ENCODE measurements at regions not wholly inside any gene's neighbourhood (a gene's known extent, or its start where the extent isn't known, plus 50 kb on each side); places are given as distances from the start of the nearest gene placed in this dataset.

DNA sequence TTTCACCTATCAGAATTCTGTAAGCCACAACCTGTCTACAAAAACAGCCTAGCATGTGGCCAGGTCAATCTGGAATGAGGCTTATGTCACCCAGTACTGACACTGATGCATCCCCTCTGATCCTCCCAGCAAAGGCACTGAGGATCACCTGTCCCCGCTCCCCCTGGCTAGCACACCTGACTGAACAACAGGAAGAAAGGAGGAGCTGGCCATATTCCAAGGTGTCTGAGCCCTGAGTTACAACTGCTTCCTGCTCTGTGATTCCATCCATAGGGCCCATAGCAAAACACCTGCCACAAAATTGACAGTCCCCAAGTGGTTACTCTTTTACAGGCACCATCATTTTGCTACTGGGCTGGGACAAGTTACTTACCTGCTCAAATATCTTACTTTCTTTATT lies 555.5 kb upstream of the CFAP20DC start:
- intact Hi-C loops (cut with micrococcal nuclease) = no loop called here
- no peak for DNase-seq
- no peak for ATAC-seq

DNA sequence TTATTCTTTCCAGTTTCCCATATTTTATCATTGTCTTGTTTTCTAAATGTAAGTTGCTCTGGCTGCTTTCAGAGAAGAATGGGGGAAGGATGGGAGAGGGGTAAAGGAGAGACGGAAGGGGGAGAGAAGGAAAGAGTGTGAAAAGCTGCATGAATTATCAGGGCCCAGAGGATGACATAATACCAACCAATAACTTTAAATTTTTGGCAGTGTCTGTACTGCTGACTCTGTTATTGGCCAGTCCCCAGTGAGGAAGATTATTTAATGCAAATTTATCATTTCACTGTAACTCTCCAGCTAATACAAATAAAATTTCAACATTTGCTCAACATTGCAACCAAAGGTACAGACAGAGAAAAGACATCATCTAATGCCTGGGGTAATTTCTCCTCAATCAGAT lies 551.7 kb upstream of the CFAP20DC start:
- DNase-seq = no peak
- intact Hi-C loops (cut with micrococcal nuclease) = no loop called here
- ATAC-seq = no peak

DNA sequence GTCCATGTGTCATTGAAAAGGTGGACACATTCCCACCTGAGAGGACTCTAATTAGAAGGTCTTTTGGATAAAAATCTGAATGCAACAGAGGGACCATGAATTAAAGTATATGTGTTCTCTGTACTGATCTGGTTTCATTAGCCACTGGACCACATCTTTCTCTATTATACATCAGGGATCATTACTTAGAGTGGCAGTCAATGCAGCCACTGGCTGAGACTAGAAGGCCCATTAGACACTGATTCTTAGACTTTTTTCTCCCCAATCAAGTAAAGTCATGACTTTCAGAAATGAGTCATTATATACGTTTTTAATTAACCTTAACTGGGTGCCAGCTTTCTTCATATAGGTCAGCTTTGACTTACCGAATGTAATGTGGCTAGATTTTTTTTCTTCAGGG lies 550.8 kb upstream of the CFAP20DC start:
- intact Hi-C loops (cut with micrococcal nuclease) = no loop called here
- ATAC-seq = no peak
- DNase-seq = no peak

DNA sequence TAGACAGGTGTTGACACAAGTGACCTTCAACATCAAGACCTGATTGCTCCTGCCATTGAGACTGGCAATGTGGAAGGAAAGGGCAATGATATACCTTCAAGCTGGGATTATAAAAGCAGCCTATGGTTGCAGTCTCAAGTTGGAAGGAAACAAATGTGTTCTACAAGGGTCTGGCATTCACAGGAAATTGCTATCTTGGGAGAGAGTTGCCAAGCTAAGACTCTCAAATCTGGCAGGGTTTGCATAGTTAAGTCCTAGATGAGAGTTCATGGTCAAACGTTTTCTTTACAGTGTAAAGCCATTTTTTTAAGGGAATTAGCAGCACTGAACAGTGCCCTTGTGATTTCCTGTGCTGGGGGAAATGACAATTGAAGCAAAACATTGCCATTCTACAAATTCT lies 546.9 kb upstream of the CFAP20DC start:
- no peak for DNase-seq
- ATAC-seq = no peak
- intact Hi-C loops (cut with micrococcal nuclease) = no loop called here

DNA sequence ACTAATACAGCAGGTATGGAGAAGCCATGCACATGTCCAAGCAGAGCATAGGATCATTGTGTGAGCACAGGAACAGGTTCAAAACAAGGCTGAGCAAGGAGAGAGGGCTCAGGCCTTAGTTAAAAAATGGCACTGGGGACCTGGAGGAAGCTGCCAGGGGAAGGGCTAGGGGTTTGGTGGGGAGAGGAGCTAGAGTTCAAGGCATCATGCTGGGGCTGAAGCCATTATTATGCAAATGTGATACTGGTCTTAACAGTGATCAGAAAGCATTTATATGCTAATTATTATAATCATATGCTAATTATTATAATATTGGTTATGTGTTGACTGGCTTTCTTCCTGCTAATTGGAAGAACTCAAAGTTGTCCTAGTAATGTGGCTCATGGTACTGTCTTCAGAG lies 546.0 kb upstream of the CFAP20DC start:
- DNase-seq (no peak), ATAC-seq (no peak)
- intact Hi-C loops (cut with micrococcal nuclease) = no loop called here

DNA sequence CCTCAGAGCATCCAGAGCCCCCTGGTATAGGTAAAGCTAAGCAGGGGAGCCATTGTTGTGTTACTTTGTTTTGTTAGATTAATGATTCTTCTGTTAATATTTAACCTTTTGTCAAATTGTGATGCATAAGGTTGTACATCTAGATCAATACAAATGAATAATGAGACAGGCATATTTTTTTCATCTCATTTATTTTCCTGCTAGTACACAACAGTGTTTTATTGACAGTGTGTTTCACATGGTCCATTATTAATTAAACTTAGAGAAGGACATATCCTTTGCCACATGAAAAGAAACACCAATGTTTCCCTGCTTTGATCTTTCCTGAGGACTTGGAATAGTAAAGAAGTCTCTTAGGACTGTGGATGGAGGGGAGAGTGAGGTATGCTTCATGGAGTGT lies 543.6 kb upstream of the CFAP20DC start:
- no peak for DNase-seq
- intact Hi-C loops (cut with micrococcal nuclease) = no loop called here
- ATAC-seq = no peak

DNA sequence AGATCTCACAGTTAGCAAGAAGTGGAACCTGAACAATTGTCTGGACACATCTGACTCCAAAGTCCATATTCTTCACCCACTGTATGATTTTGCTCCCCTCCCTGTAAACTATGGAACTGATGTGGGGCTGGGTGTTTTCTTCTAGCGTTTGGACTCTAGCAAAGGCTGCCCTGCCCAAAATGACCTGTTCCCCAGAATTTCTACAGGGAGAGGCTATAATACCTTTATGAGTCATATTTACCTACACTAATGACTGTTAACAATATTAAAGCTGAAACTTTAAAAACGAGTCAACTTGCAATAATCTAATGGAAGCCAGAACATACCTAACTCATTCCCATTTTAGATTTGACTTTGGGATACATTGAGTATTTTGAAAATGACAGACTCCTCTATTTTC lies 531.2 kb upstream of the CFAP20DC start:
- DNase-seq (no peak), ATAC-seq (no peak)
- intact Hi-C loops (cut with micrococcal nuclease) = no loop called here

DNA sequence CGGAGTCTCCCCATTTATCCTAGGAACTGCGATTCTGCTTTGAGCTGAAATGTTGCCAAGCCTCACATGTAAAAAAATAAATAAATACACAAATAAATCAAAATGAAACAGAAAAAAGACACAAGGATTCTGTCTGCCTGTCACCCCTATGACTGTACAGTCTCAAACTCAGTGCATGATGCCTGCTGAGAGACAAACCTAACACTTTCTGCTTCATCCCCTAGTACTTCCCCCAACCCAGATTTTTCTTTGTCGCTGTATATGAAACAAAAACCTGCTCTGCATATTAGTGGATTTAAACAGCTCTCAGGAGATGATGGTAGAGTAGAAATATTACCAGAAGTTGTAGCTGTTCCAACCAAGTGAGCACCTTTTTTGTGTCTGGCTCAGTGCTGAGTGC lies 530.7 kb upstream of the CFAP20DC start:
- intact Hi-C loops (cut with micrococcal nuclease) = no loop called here
- no peak for DNase-seq
- no peak for ATAC-seq

DNA sequence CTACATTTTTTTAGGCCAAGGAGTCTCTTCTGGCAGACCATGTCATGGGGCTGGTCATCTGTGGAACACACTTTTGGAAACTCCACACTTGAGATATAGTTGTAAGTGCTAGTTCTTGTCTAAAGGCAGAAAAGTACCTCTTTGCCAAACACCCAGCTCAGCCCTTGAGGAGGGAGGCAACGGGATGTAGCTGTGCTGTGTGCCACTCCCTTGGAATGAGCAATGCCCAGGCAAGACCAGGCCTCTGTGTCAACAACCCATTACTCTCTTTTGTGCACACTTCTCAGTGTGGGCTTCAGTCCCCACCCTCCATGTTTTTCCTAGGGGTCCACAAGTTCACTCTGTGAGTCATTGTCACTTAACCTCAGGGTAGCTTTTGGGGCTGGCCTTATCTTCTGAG lies 528.3 kb upstream of the CFAP20DC start:
- ATAC-seq = no peak
- DNase-seq = no peak
- intact Hi-C loops (cut with micrococcal nuclease) = no loop called here

DNA sequence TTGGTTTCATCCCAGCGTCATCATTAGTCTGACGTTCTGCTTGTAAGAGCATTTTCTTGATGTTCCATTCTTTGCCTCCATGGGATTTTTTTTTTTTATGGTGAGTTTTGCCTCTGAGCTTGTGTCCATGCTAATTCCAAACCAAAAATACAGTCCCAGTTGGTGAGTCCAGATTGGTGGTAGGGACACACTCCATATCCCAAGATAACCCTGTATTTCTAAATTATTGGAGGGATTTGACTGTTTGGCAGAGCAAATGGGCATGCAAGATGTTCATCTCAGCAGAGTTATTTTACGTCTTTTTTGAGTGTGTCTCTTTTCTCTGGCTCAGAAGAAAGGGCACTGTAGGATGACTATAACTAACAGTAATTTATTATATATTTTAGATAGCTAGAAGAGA lies 526.8 kb upstream of the CFAP20DC start:
- no peak for ATAC-seq
- intact Hi-C loops (cut with micrococcal nuclease) = no loop called here

DNA sequence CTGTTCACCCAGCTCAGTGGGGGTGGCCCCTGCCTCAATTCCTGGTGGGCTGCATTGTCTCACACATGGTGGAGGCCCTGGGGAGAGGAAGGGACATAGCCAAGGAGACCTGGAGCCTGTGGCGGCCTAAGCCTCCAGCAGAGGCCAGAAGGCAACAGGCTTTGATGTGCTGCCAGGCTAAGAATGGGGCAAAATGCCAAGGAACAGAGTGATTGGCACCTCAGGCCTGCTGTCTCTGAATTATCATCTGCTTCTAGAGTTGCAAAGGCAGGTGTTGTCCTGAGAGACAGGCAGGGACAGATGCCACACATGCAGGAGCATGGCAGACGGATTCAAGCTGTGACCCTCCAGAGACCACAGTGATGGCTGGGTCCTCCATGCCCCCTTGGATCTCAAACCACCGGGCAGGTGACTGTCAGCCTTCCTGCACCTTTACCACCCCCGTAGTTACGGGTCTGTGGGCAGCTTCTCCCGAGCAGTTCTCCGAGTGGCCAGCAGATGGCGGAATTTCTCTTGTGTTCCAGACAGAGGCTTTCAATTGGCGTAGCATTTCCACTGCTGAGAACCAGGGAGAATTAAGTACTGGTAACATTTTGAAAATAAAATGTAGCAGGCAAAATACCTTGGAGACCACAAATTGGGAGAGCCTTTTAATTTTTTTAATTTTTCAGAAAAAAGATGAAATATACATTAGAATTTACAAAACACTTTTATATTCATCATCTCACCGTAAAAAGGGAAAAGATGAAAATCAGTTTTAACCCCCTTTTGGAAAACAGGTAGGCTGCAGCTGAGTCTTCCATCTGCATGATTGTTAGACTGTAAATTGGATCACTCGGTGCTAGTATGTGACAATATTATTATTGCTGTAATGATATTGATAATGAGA lies 525.5 kb upstream of the CFAP20DC start:
- ATAC-seq (peak; percentile 86), DNase-seq (peak; percentile 91)
- intact Hi-C loops (cut with micrococcal nuclease) = loop anchor here (2.0 kb wide), 1 partner anchor 281 kb away; no protein-coding TSS in a partner anchor

More for the DNA sequence above, 526.8 kb upstream of the CFAP20DC start:
- no peak for DNase-seq

DNA sequence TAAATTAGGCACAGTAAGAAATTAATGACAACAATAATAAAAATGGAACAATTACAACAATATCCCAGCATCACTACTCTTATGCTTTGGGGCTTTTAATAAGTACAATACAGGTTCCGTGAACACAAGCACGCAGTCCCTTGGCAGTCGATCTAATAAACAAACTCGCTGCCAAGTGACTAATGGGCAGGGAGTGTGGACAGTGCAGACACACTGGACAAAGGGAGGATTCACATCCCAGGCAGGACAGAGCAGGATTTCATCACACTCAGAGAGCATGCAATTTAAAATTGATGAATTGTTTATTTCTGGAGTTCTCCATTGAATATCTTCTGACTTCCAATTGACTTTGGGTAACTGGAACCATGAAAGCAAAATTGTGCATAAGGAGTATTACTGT lies 524.1 kb upstream of the CFAP20DC start:
- intact Hi-C loops (cut with micrococcal nuclease) = loop anchor here (2.0 kb wide), 1 partner anchor 283 kb away; no protein-coding TSS in a partner anchor
- DNase-seq (peak; percentile 38), ATAC-seq (peak; percentile 80)

DNA sequence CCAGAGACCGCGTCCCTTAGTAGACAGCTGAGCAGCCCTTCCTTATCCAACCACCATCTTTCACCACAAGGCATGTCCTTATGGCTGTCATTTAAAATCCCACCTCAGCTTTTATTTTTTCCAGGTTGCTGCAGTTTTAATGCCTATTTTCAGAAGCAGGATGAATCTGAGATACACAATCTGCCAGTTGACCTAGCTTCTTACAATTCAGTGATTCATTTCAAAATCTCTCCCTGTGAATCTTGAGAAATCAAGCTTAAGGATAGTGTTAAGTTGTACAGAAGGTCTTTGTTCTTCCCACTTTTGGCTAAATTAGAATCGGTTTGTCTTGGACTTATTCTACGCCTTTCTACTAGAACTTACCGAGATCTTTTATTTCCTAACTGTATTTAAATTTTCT lies 522.3 kb upstream of the CFAP20DC start:
- no peak for DNase-seq

DNA sequence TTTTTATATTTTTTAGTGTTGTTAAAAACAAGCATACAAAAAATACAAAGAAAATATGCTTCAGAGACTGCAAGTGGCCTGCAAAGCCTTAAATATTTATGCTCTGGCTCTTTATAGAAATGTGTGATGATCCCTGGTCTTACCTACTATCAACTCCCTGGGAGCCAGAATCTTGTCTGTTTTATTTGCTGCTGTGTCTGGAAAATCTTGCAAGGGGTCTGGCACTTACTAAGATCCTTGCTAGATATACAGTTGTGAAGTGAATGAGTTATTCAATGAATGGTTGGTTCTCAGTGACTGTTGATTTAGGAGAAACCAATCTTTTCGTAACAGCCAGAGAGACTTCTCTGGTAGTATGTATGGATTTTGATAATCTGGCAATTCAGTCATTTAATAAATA lies 521.0 kb upstream of the CFAP20DC start:
- no peak for ATAC-seq
- intact Hi-C loops (cut with micrococcal nuclease) = no loop called here

More for the DNA sequence above, 522.3 kb upstream of the CFAP20DC start:
- intact Hi-C loops (cut with micrococcal nuclease) = no loop called here
- ATAC-seq = no peak

DNA sequence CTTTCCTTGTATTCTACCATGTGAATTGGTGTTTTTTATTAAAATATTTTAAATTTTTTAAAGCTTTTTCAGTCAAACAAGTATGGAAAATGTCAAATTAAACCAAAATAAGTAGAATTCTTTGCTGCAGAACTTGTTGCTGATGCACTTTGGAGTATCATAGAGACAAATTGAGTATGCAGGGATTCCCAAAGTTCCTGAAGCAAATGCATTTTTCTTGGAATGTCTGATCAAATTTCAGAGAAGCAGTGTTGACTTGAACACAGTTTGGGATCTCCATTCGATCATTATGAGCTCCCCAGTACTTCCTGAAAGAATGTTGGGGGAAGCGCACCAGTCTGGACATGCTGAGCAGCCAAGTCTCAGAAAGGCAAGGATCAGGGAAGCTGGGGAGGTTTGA lies 517.8 kb upstream of the CFAP20DC start:
- ATAC-seq (no peak), DNase-seq (no peak)
- intact Hi-C loops (cut with micrococcal nuclease) = no loop called here

More for the DNA sequence above, 521.0 kb upstream of the CFAP20DC start:
- DNase-seq = no peak

DNA sequence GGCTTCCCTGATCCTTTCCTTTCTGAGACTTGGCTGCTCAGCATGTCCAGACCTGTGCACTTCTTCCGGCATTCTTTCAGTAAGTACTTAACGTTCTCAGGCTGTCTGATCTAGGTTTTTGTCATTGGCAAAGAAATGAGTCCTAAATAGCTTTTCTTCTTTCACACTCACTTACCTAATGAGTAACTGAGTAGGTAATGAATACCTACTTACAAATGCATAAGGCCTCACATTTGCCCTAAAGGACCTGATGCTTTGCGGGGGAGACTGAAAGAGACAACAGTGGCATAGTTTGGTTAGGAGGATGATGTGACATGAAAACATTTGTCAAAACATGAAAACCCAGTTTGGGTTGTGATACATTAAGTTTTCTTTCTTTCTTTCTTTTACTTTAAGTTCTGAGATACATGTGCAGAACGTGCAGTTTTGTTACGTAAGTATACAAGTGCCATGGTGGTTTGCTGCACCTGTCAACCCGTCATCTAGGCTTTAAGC lies 516.7 kb upstream of the CFAP20DC start:
- intact Hi-C loops (cut with micrococcal nuclease) = no loop called here
- no peak for ATAC-seq
- DNase-seq = no peak

DNA sequence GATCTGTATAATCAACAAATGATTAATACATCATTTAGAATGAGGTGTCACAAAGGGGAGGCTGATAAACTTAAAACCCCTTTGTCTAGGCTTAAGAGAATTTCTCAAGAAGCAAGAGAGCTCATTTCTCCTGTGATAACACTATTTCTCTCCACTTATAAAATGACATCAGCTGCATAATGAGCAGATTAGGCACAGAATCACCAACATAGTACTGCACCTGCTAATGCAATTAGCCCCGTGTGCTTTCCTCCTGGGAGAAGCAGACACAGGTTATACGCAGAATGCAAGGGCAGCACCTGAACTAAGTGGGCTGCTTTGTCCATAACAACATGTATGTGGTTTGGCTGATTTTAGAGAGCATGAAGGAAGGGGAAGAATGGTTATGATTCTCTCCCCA lies 515.3 kb upstream of the CFAP20DC start:
- ATAC-seq = no peak
- intact Hi-C loops (cut with micrococcal nuclease) = no loop called here
- no peak for DNase-seq

DNA sequence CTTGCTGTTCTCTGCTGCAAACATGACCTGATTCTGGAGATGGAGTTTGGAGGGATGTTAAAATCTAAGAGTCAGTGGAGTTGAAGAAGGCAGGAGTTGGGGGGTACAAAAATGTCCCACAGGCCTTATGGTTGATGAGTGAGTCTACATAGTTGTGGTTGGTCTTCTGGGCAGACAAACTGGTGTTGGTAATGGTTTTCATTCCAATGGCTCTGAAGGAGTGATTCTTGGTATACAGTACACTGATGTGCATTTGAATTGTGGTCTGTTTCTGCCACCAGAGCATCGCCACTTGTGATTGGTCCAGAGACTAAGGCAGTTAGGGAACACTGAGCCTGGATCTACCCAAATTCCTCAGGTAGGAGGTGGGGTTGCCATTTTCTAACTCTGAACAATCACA lies 514.1 kb upstream of the CFAP20DC start:
- DNase-seq (no peak), ATAC-seq (no peak)
- intact Hi-C loops (cut with micrococcal nuclease) = no loop called here

DNA sequence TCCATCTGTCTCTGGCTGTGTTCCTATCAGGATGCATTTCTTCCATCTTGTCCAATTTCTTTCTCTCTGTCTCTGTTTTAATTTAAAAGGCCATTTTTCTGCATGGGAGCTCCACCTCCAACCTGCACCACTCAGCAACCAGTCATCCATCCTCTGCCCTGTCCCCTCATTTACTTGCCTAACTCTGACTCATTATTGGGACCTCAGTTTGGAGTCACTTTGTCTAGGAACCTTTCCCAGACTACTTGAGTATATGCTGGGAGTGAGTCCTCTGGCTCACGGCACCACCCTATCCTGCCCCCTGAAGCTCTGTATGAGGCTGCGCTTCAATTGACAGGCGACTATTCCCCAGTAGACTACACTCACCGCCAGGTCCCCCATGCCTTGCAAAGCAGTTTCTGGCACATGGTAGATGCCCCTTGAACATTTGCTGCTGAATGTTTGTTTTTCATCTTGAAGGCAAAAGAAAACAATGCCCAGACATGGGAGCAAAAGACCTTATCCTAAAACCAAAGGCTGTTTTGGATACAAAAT lies 513.3 kb upstream of the CFAP20DC start:
- intact Hi-C loops (cut with micrococcal nuclease) = no loop called here
- DNase-seq (no peak), ATAC-seq (no peak)

DNA sequence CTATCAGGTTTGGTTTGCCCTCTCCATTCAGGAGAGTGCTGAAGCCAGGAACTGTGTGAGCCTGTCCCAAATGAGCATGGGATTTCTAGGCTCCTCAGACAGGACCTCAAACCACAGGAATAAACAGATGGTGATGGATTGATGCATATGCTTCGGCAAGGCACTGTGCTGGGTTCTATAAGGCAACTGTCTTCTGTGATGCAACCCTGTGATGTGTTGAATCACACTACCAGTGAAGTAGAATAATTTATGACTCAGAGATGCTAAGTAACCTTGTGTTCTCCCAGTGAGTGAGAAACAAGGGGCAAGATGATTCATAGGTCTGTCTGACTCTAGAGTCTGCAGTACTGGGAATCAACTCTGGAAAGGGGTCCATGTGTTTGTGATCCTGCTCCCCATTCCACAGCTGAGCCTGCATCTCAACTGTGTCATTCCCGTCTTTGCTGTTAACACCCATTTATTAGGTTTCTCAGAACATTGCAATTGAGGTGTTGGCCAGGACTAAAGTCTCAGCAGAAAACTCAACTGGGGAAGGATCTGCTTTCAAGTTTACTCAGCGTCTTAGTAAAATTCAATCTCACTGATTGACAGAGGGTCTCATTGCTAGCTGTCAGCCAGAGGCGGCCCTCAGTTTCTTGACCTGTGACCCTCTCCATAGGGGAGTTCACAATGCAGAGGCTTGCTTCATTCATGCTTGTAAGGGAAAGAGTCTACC lies 510.1 kb upstream of the CFAP20DC start:
- ATAC-seq = no peak
- intact Hi-C loops (cut with micrococcal nuclease) = no loop called here
- DNase-seq = no peak

Measured in left ventricle myocardium superior (tissue), 1 donor.